Tibial nerve (tissue), 4 donors: ENCODE measurements at regions not wholly inside any gene's neighbourhood (a gene's known extent, or its start where the extent isn't known, plus 50 kb on each side); places are given as distances from the start of the nearest gene placed in this dataset.

ENCODE experiments used
- EP300 ChIP-seq, 2 donors: sonication (generic); formaldehyde crosslinking; IDR thresholded peaks; one replicate each; pipeline ENCODE4 v1.6.1; 2017; ENCODE audit warnings: antibody characterized with exemption in 2 of 2, mild to moderate bottlenecking in 1 of 2
- POLR2A ChIP-seq, 2 donors: fragments of 450-650 bp; IDR thresholded peaks; one replicate each; pipeline ENCODE4 v1.6.1; 2017; ENCODE audit warnings: antibody characterized with exemption in 2 of 2, mild to moderate bottlenecking in 2 of 2, moderate library complexity in 2 of 2
- TF ChIP-seq, protein P1 (sequence below), 5 experiments: fragments of 200-600 bp in 3 of 5; fragments of 450-650 bp in 2 of 5; sonication (generic) in 3 of 5; IDR thresholded peaks; one replicate each; pipeline ENCODE4 v1.5.1; 2016 to 2019; ENCODE audit warnings: antibody characterized with exemption in 5 of 5, mild to moderate bottlenecking in 3 of 5, moderate library complexity in 2 of 5

DNA sequence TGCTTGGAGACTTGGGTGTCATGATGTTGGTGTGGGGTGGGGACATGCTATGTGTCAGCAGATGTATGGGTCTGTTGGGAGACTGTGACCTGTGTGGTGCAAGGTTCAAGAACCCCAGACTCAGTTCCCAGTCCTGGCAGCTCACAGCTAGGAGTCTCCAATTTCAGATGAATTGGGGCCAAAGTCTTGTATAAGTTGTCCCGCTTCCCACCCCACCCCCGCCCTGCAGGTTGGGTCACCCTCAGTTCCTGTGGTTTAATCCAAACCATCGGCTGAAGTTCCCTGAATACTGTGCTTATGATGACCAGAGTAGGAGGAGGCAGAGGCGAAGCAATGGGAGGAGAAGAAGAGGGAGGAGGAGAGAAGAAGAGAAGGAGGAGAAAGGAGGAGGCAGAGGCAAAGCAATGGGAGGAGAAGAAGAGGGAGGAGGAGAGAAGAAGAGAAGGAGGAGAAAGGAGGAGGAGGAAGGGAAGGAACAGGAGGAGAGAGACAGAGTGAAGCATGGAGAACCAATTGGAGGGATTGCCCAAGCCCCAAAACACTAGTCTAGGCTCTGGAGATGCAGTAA, 112.6 kb downstream of the EFNB1 start:
- TF ChIP-seq, protein P1, sequence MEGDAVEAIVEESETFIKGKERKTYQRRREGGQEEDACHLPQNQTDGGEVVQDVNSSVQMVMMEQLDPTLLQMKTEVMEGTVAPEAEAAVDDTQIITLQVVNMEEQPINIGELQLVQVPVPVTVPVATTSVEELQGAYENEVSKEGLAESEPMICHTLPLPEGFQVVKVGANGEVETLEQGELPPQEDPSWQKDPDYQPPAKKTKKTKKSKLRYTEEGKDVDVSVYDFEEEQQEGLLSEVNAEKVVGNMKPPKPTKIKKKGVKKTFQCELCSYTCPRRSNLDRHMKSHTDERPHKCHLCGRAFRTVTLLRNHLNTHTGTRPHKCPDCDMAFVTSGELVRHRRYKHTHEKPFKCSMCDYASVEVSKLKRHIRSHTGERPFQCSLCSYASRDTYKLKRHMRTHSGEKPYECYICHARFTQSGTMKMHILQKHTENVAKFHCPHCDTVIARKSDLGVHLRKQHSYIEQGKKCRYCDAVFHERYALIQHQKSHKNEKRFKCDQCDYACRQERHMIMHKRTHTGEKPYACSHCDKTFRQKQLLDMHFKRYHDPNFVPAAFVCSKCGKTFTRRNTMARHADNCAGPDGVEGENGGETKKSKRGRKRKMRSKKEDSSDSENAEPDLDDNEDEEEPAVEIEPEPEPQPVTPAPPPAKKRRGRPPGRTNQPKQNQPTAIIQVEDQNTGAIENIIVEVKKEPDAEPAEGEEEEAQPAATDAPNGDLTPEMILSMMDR (IDR thresholded peaks at IDR 0.05), result no peak
- TF ChIP-seq POLR2A (IDR thresholded peaks at IDR 0.05), result no peak
- TF ChIP-seq EP300 (IDR thresholded peaks at IDR 0.05), result no peak
